Stomach (tissue), 8 donors: ENCODE measurements at regions not wholly inside any gene's neighbourhood (a gene's known extent, or its start where the extent isn't known, plus 50 kb on each side); places are given as distances from the start of the nearest gene placed in this dataset.

Experiments
- DNase-seq, 2 donors: peaks; one replicate each; pipeline versions ENCODE4 v3.0.0 to v3.0.0-alpha.2; 2013 to 2019
- H3K27ac ChIP-seq, 5 donors: fragments of 200-600 bp in 4 of 5; sonication (generic) in 4 of 5; one replicate each; pipeline ENCODE4 v1.5.1; 2013 to 2019; ENCODE audit warnings: mild to moderate bottlenecking in 1 of 5, moderate library complexity in 1 of 5
- H3K27me3 ChIP-seq, 3 donors: fragments of 200-600 bp; sonication (generic); one replicate each; pipeline ENCODE4 v1.5.1; 2017 to 2019; ENCODE audit warnings: mixed run types in 1 of 3
- H3K36me3 ChIP-seq, 4 donors: fragments of 200-600 bp; sonication (generic); 1 replicate in 3 of 4; 2 replicates in 1 of 4; pipeline ENCODE4 v1.5.1; 2016 to 2019
- H3K4me1 ChIP-seq, 4 donors: fragments of 200-600 bp; sonication (generic); one replicate each; pipeline ENCODE4 v1.5.1; 2016 to 2019
- H3K4me3 ChIP-seq, 4 donors: fragments of 200-600 bp; sonication (generic) in 3 of 4; one replicate each; pipeline ENCODE4 v1.5.1; 2016 to 2019; ENCODE audit warnings: mild to moderate bottlenecking in 1 of 4
- H3K9me3 ChIP-seq, 4 donors: fragments of 200-600 bp; sonication (generic); one replicate each; pipeline ENCODE4 v1.5.1; 2016 to 2019
- CTCF ChIP-seq, 7 experiments: fragments of 450-650 bp in 4 of 7; fragments of 200-600 bp in 3 of 7; sonication (generic) in 3 of 7; IDR thresholded peaks; one replicate each; pipeline ENCODE4 v1.5.1; 2016 to 2019; ENCODE audit warnings: antibody characterized with exemption in 7 of 7, control low read depth in 2 of 7, mild to moderate bottlenecking in 1 of 7
- EP300 ChIP-seq: sonication (generic); formaldehyde crosslinking; IDR thresholded peaks from one replicate; pipeline ENCODE4 v1.6.1; 2017; ENCODE audit warnings: antibody characterized with exemption
- POLR2A ChIP-seq, 4 donors: fragments of 450-650 bp; IDR thresholded peaks; one replicate each; pipeline ENCODE4 v1.6.1; 2016; ENCODE audit warnings: antibody characterized with exemption in 4 of 4, control low read depth in 2 of 4, mild to moderate bottlenecking in 1 of 4, moderate library complexity in 1 of 4
- POLR2AphosphoS5 ChIP-seq, 3 donors: sonication (generic); formaldehyde crosslinking; IDR thresholded peaks; one replicate each; pipeline ENCODE4 v1.6.1; 2016; ENCODE audit warnings: antibody characterized with exemption in 3 of 3
- WGBS, 5 donors: extraction: QIAGEN DNeasy Blood & Tissue Kit in 3 of 5; methylation state at CpG; one replicate each; pipeline versions ENCODE4 v1.1.5 to v1.1.7; 2013 to 2018; 5-methylcytosine and 5-hydroxymethylcytosine counted together
- intact Hi-C: fragments of 100-400 bp; cut with DNase I; formaldehyde crosslinking; loops from one replicate; pipeline ENCODE4 v1.15.1; 2023; ENCODE audit warnings: low total_unique reads
- donor health status: healthy with polysubstance abuse.
- donor health status: Bipolar disorder and iron deficiency.
- donor health status: healthy.

- no peak overlapping the region for H3K4me3 ChIP-seq
- intact Hi-C loops = no loop called here
- no peak for DNase-seq
- 72 to 86% (median 80%) methylated on average over 3 of the region's 3 CpGs for WGBS, 5 donors
- no peaks in the 10 kb centered on the region for H3K36me3 ChIP-seq
- H3K9me3 ChIP-seq = no peaks in the 10 kb centered on the region
- TF ChIP-seq CTCF (IDR thresholded peaks at IDR 0.05) = no peak
- no peak for TF ChIP-seq POLR2A (IDR thresholded peaks at IDR 0.05)
- no peak for TF ChIP-seq POLR2AphosphoS5 (IDR thresholded peaks at IDR 0.05)
- no peaks in the 10 kb centered on the region for H3K4me1 ChIP-seq
- H3K27ac ChIP-seq = no peak overlapping the region
- no peaks in the 10 kb centered on the region for H3K27me3 ChIP-seq
These were observed 502.5 kb upstream of the ADGRL2 start for GRCh38 chr1:81298266-81298665.

GRCh38 chr1:81296601-81297000 lies 504.1 kb upstream of the ADGRL2 start:
- Histone ChIP-seq H3K27me3 (no peaks in the 10 kb centered on the region), H3K4me3 (no peak overlapping the region), H3K36me3 (no peaks in the 10 kb centered on the region), H3K27ac (no peak overlapping the region), H3K4me1 (no peaks in the 10 kb centered on the region), H3K9me3 (no peaks in the 10 kb centered on the region)
- no peak for TF ChIP-seq POLR2A (IDR thresholded peaks at IDR 0.05)
- no peak for TF ChIP-seq POLR2AphosphoS5 (IDR thresholded peaks at IDR 0.05)
- TF ChIP-seq EP300 = no peak
- TF ChIP-seq CTCF (IDR thresholded peaks at IDR 0.05) = no peak
- intact Hi-C loops = no loop called here
- 44 to 65% (median 63%) methylated on average over 1 of the region's 1 CpG for WGBS, 5 donors
- DNase-seq = no peak

- DNase-seq = no peak
- Histone ChIP-seq H3K36me3 (no peaks in the 10 kb centered on the region), H3K27ac (no peak overlapping the region), H3K4me1 (no peaks in the 10 kb centered on the region), H3K27me3 (no peaks in the 10 kb centered on the region), H3K9me3 (no peaks in the 10 kb centered on the region), H3K4me3 (no peak overlapping the region)
- no peak for TF ChIP-seq POLR2A (IDR thresholded peaks at IDR 0.05)
- no peak for TF ChIP-seq EP300
- no peak for TF ChIP-seq CTCF (IDR thresholded peaks at IDR 0.05)
- no peak for TF ChIP-seq POLR2AphosphoS5 (IDR thresholded peaks at IDR 0.05)
- WGBS, 5 donors = 84 to 93% (median 88%) methylated on average over 6 of the region's 6 CpGs
- intact Hi-C loops = no loop called here
These were observed 510.4 kb upstream of the ADGRL2 start for GRCh38 chr1:81290326-81290725.

GRCh38 chr1:81288689-81289088 lies 512.0 kb upstream of the ADGRL2 start:
- no peak overlapping the region for H3K27ac ChIP-seq
- no peaks in the 10 kb centered on the region for H3K4me1 ChIP-seq
- no peaks in the 10 kb centered on the region for H3K36me3 ChIP-seq
- H3K27me3 ChIP-seq = no peaks in the 10 kb centered on the region
- H3K9me3 ChIP-seq = no peaks in the 10 kb centered on the region
- no peak for DNase-seq
- no peak for TF ChIP-seq POLR2AphosphoS5 (IDR thresholded peaks at IDR 0.05)
- no peak for TF ChIP-seq EP300
- no peak for TF ChIP-seq POLR2A (IDR thresholded peaks at IDR 0.05)
- TF ChIP-seq CTCF (IDR thresholded peaks at IDR 0.05) = no peak
- intact Hi-C loops = no loop called here
- H3K4me3 ChIP-seq = no peak overlapping the region
- 81 to 92% (median 92%) methylated on average over 2 of the region's 2 CpGs for whole genome bisulfite sequencing, 5 donors
